Suprapubic skin (tissue), 3 donors: ENCODE measurements at regions not wholly inside any gene's neighbourhood (a gene's known extent, or its start where the extent isn't known, plus 50 kb on each side); places are given as distances from the start of the nearest gene placed in this dataset.

Experiments used
- CTCF ChIP-seq, 2 donors: fragments of 200-600 bp in 1 of 2; fragments of 450-650 bp in 1 of 2; sonication (generic) in 1 of 2; IDR thresholded peaks; one replicate each; pipeline ENCODE4 v1.5.1; 2016 to 2019; ENCODE audit warnings: antibody characterized with exemption in 2 of 2, mild to moderate bottlenecking in 1 of 2, moderate library complexity in 1 of 2
- EP300 ChIP-seq: sonication (generic); formaldehyde crosslinking; IDR thresholded peaks from one replicate; pipeline ENCODE4 v1.6.1; 2017; ENCODE audit warnings: antibody characterized with exemption
- POLR2A ChIP-seq, 2 donors: fragments of 450-650 bp; IDR thresholded peaks; one replicate each; pipeline ENCODE4 v1.6.1; 2017; ENCODE audit warnings: antibody characterized with exemption in 2 of 2, mild to moderate bottlenecking in 2 of 2, moderate library complexity in 2 of 2

DNA sequence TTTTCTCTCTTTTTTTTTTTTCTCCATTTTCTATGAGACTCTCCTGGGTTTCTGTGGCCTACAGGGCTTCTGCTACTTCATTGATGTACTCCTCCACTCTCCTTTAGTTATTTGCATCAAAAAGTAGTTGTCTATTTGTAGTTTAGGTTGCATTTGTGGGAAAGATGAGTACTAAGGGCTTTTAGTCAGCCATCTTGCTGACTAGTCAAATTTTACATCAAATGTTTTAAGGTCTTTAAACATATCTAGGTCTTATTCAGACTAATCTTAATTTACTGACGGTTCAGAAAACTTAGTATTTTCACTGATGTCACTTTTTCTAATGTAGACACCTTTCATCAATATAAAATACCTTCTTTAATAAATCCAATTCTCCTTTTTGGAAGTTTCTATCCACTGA lies 871.0 kb downstream of the PLOD2 start:
- TF ChIP-seq CTCF (IDR thresholded peaks at IDR 0.05) (no peak), POLR2A (IDR thresholded peaks at IDR 0.05) (no peak), EP300 (no peak)
